ENCODE measurements at regions not wholly inside any gene's neighbourhood (a gene's known extent, or its start where the extent isn't known, plus 50 kb on each side); places are given as distances from the start of the nearest gene placed in this dataset.

DNA sequence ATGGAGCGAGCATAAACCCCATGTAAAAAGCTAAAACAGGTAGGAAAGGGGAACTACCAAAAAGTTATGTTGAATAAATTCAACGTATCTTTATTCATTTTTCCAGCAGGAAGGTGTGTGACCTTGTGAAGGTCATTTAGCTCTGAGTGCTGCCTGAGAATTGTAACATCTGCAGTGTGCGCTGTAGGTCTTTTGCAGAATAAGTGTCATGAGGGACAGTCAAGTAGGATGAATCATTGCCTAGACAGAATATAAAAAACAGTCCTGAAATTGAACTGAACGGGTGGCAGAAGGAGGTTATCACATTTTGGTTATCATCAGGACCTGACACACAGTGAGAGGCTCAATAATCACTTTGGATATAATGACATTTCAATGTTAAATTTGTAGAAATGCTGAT lies 334.8 kb upstream of the NOVA1 start:
- no peaks in the 10 kb centered on the region for H3K4me1 ChIP-seq (ENCODE audit: control insufficient read depth, insufficient read depth, low read length)
- no TSS peak for BruUV-seq (replicated peaks)
- H3K9me3 ChIP-seq (ENCODE audit: control insufficient read depth, insufficient read depth, low read depth, low read length), result no peaks in the 10 kb centered on the region
- in situ Hi-C loops (cut with HindIII; ENCODE audit: low pct_unique_long_range_greater_than_20kb, low sequenced_read_pairs) (no loop called here), intact Hi-C loops (cut with micrococcal nuclease; ENCODE audit: unreplicated experiment) (no loop called here)
- H3K4me3 ChIP-seq (ENCODE audit: low read depth in 2 of 2, low read length in 2 of 2), result no peak overlapping the region
- POLR2A ChIA-PET, result no interaction called here
- ATAC-seq (no peak), DNase-seq (ENCODE audit: low read depth, low spot score) (no peak)
- TF ChIP-seq REST (IDR thresholded peaks at IDR 0.05; ENCODE audit: insufficient read depth in 1 of 2, low read depth in 2 of 2, low read length in 1 of 2) (no peak), TCF7L2 (IDR thresholded peaks at IDR 0.05; ENCODE audit: low read depth, low read length) (no peak), POLR2AphosphoS5 (IDR thresholded peaks at IDR 0.05; ENCODE audit: low read depth, low read length) (no peak), SIN3A (IDR thresholded peaks at IDR 0.05; ENCODE audit: borderline replicate concordance, insufficient read depth, low read depth, low read length) (no peak)
- TF ChIP-seq, protein P1, sequence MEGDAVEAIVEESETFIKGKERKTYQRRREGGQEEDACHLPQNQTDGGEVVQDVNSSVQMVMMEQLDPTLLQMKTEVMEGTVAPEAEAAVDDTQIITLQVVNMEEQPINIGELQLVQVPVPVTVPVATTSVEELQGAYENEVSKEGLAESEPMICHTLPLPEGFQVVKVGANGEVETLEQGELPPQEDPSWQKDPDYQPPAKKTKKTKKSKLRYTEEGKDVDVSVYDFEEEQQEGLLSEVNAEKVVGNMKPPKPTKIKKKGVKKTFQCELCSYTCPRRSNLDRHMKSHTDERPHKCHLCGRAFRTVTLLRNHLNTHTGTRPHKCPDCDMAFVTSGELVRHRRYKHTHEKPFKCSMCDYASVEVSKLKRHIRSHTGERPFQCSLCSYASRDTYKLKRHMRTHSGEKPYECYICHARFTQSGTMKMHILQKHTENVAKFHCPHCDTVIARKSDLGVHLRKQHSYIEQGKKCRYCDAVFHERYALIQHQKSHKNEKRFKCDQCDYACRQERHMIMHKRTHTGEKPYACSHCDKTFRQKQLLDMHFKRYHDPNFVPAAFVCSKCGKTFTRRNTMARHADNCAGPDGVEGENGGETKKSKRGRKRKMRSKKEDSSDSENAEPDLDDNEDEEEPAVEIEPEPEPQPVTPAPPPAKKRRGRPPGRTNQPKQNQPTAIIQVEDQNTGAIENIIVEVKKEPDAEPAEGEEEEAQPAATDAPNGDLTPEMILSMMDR (IDR thresholded peaks at IDR 0.05), result no peak
- no peaks in the 10 kb centered on the region for H3K27me3 ChIP-seq (ENCODE audit: control insufficient read depth, insufficient read depth, low read length)
- no peaks in the 10 kb centered on the region for H3K36me3 ChIP-seq (ENCODE audit: control insufficient read depth, insufficient read depth, low read length)
- no peak overlapping the region for H3K27ac ChIP-seq (ENCODE audit: low read length)
- CTCF ChIA-PET, result no interaction called here

DNA sequence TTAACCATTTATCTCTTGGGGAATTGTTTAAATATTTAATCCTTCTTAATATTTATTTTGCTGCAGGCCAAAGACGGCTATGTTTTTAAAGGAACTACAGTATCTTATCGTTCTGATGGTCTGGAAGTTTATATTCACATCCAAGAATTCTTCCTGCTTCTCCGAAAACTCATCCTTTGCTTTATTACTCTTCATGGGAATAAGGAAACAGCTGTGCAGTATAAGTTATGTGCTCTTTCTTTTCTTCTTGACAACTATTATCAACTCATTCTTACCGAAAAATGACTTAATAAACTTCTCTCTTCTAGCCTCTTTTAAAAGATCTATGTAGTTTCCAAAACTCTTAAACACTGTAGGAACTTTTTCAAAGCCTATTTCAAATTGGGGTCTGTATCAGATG lies 335.6 kb upstream of the NOVA1 start:
- no peaks in the 10 kb centered on the region for H3K4me1 ChIP-seq (ENCODE audit: control insufficient read depth, insufficient read depth, low read length)
- intact Hi-C loops (cut with micrococcal nuclease; ENCODE audit: unreplicated experiment) (no loop called here), in situ Hi-C loops (cut with HindIII; ENCODE audit: low pct_unique_long_range_greater_than_20kb, low sequenced_read_pairs) (no loop called here)
- no peak for ATAC-seq
- no peaks in the 10 kb centered on the region for H3K36me3 ChIP-seq (ENCODE audit: control insufficient read depth, insufficient read depth, low read length)
- no peak overlapping the region for H3K27ac ChIP-seq (ENCODE audit: low read length)
- no peak overlapping the region for H3K4me3 ChIP-seq (ENCODE audit: low read depth in 2 of 2, low read length in 2 of 2)
- no peaks in the 10 kb centered on the region for H3K9me3 ChIP-seq (ENCODE audit: control insufficient read depth, insufficient read depth, low read depth, low read length)
- no peak for DNase-seq (ENCODE audit: low read depth, low spot score)
- H3K27me3 ChIP-seq (ENCODE audit: control insufficient read depth, insufficient read depth, low read length), result no peaks in the 10 kb centered on the region
- BruUV-seq (replicated peaks), result no TSS peak
- CTCF ChIA-PET, result no interaction called here
- POLR2A ChIA-PET, result no interaction called here
- TF ChIP-seq, protein P1 (IDR thresholded peaks at IDR 0.05), result no peak
- TF ChIP-seq SIN3A (IDR thresholded peaks at IDR 0.05; ENCODE audit: borderline replicate concordance, insufficient read depth, low read depth, low read length), result no peak
- no peak for TF ChIP-seq REST (IDR thresholded peaks at IDR 0.05; ENCODE audit: insufficient read depth in 1 of 2, low read depth in 2 of 2, low read length in 1 of 2)
- TF ChIP-seq POLR2AphosphoS5 (IDR thresholded peaks at IDR 0.05; ENCODE audit: low read depth, low read length), result no peak
- TF ChIP-seq TCF7L2 (IDR thresholded peaks at IDR 0.05; ENCODE audit: low read depth, low read length), result no peak
